ENCODE measurements at regions not wholly inside any gene's neighbourhood (a gene's known extent, or its start where the extent isn't known, plus 50 kb on each side); places are given as distances from the start of the nearest gene placed in this dataset.

DNA sequence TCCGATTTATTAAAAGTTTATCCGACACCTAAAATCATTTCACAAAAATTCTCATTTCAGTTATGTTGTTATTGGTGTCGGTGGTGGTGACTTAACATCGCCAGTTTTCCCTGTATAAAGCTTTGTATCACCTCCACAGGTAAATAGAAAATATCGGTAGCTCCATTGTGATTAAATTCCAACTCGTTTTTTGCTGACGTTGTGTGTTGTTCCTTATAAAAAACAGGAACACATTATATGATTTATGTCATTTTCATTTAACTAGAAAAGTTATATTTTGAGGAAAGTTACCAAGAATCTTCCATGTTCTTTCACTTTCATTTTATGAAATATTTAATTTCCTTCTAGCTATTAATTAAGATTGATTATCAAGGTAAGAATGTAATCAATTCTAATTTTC lies 635.9 kb downstream of the CDH18 start:
- DNase-seq (ENCODE audit: low spot score): no peak

DNA sequence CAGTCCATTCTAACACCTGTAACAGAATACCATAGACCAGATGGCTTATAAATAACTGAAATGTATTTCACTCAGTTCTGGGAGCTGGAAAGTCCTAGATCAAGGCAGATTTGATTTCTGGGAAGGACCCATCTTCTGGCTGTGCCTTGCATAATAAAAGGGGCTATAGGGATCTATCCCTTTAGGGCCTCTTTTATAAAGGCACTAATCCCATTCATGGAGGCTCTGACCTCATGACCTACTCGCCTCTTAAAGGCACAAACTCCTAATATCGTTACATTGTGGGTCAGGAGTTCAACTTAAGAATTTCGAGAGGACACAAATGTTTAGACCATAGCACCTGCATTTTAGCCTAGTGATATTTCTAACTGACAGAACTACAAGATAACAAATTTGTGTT lies 619.0 kb downstream of the CDH18 start:
- DNase-seq (ENCODE audit: low spot score): no peak

DNA sequence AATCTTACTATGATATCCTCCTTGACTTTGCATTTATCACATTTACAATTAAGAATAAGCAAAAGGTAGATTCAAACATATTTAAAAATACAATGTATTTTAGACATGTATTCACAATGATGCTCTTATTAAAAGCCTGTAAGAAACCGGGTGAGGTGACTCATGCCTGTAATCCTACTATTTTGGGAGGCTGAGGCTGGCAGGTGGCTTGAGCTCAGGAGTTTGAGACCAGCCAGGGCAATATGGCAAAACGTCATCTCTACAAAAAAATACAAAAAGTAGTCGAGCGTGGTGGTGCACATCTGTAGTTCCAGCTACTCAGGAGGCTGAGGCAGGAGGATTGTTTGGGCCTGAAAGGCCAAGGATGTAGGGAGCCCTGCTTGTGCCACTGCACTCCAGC lies 618.4 kb downstream of the CDH18 start:
- no peak for DNase-seq (ENCODE audit: low spot score)

DNA sequence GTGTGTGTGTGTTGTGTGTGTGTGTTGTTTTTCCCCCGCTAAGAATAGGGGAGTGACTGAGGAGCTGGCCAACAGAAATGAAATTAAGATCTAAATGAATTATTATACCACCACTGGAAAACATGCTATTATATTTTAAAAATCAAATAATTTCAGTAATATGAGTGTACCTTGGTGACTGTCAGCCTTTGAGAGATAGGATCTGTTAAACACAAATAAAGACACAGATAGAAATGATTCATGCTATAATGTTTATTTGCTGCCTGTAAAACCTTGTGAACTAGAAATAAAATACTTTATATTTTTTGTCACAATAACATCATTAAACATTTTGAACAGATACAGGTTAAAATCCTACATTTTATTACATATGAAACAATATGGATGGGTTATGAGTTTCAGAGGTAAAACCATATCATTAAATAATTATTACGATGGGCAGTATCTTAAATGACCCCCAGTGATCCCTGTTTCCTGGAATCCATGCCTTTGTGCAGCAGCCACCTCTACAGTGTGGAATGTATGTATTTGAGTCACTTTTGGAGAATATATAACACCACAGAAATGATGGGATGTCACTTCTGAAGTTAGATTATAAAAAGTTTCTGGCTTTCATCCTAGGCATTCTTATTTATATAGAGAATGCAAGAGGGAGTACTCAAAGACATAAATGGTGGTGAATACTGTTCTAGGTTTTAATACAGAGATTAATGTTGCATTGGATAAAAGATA lies 617.2 kb downstream of the CDH18 start:
- no peak for DNase-seq (ENCODE audit: low spot score)

DNA sequence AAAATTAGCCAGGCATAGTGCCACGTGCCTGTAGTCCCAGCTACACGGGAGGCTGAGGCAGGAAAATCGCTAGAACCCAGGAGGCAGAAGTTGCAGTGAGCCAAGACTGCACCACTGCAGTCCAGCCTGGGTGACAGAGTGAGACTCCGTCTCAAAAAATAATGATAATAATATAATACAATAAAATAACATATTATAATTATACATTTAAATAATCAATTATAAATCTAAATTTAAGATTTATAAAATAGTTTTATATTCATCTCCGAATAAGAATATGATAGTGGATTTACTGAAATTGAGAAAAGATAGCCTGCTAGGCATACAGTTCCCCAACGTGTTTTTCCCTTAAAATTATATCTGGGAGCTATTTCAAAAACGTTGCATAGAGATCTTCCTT lies 599.6 kb downstream of the CDH18 start:
- no peak for DNase-seq (ENCODE audit: low spot score)

DNA sequence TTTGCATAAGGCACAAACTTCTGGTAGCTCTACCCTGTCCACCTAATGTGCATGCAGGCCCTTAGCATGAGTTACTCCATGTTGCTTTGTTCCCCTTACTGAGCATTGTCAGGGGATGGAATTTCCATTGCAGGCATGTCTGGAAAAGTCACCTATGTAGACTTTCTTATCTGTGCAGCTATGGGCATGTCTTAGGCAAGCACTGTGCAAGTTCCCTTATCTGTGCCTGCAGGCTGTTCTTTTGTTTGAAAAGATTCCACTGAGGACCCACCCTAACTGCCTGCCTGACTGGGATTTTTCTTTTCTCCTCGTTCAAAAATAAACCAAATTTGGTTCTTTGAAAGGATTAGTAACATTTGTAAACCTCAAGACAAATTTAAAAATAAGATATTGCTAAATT lies 587.0 kb downstream of the CDH18 start:
- no peak for DNase-seq (ENCODE audit: low spot score)

DNA sequence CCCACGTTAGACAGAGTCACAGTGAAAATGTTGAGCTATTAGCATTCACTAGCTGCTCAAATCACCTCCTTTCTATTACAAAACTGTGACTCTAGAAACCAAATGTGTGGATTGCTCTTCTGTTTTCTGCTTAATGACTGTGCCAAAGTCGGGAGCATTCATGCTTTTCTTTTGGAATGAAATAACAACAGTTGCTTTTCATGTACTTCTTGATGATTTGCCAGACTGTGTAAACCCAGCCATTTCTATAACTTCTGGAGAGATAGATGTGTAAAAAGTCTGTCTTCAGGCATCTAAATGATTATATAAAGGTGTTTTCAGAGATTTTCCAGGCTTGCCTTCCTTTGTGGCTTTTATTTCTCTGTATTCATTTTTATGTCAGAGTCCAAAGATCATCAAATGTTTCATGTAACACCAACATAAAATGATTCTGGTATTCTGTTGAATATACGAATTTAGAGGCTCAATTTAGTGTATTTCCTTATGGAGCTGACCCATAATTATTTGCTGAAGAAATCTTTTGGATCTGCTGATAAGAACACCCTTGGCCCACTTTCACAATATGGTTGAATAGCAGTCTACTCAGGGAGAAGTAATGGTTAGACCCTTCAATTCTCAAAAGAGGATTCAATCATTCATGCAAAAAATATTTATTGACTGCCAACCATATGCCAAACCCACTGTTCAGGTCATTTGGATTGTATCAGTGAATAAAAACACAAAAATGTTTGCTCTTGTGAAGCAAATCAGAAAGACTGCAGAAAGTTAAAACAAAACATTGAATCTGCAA lies 581.2 kb downstream of the CDH18 start:
- no peak for DNase-seq (ENCODE audit: low spot score)

DNA sequence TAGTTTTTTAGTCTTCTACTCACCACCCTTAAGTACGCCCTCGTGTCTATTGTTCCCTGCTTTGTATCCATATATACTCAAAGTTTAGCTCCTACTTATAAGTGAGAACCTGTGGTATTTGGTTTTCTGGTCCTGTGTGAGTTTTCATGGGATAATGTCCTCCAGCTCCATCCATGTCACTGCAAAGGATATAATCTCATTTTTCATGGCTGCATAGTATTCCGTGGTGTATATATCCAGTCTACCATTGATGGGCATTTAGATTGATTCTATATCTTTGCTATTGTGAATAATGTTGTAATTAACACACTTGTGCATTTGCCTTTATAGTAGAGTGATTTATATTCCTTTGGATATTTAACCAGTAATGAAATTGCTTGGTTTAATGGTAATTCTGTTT lies 579.9 kb downstream of the CDH18 start:
- DNase-seq (ENCODE audit: low spot score): no peak

DNA sequence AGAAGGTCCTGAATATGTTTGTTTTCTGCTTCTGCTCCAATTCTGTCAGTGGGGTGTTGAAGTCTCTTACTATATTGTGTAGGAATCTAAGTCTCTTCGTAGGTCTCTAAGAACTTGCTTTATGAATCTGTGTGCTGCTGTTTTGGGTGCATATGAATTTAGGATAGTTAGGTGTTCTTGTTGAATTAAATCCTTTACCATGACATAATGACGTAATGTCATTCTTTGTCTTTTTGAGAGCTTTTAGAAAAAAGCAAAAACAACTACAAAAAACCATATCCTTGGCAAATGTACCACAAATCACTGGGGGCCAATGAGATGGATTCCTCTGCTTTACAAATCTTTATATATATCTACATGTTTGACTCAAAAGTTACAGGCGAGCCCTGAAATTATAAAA lies 576.1 kb downstream of the CDH18 start:
- DNase-seq (ENCODE audit: low spot score): no peak

Measured in HuH-7 (cell line).